ENCODE measurements at regions not wholly inside any gene's neighbourhood (a gene's known extent, or its start where the extent isn't known, plus 50 kb on each side); places are given as distances from the start of the nearest gene placed in this dataset.

DNA sequence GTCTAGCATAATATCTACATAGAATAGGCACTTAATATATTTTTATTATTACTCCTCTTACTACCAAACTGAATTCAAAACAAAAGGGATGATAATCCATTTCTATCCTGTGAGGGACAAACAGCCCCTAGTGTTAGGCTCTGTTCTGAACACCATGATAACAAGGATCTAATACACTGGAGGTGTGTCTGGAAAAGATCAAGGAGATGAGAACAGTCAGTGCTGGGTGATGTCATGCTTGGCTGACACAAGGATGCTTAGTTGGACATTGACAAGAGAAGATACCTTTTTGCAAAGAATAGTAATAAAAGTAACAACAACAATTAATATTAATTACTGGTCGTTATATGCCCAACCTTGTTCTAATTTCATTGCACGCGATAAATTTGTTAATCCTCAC is 458.7 kb downstream of the EBF1 start:
- TF ChIP-seq, protein P1, sequence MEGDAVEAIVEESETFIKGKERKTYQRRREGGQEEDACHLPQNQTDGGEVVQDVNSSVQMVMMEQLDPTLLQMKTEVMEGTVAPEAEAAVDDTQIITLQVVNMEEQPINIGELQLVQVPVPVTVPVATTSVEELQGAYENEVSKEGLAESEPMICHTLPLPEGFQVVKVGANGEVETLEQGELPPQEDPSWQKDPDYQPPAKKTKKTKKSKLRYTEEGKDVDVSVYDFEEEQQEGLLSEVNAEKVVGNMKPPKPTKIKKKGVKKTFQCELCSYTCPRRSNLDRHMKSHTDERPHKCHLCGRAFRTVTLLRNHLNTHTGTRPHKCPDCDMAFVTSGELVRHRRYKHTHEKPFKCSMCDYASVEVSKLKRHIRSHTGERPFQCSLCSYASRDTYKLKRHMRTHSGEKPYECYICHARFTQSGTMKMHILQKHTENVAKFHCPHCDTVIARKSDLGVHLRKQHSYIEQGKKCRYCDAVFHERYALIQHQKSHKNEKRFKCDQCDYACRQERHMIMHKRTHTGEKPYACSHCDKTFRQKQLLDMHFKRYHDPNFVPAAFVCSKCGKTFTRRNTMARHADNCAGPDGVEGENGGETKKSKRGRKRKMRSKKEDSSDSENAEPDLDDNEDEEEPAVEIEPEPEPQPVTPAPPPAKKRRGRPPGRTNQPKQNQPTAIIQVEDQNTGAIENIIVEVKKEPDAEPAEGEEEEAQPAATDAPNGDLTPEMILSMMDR (IDR thresholded peaks at IDR 0.05; ENCODE audit: insufficient read depth, low read length, poor library complexity, severe bottlenecking) = no peak
- TF ChIP-seq EZH2phosphoT487 (conservative IDR thresholded peaks at IDR 0.05; ENCODE audit: low read length) = no peak

Data from SU-DHL-6 (cell line).